NCI-H146 (cell line): ENCODE measurements at regions not wholly inside any gene's neighbourhood (a gene's known extent, or its start where the extent isn't known, plus 50 kb on each side); places are given as distances from the start of the nearest gene placed in this dataset.
A peak's percentile ranks its signal among the peaks of the same experiment; 100 is the strongest.

Experiments
- DNase-seq: peaks from one replicate; lab custom pipeline; 2025; lab: John Stamatoyannopoulos, UW

GRCh38 chr14:100467046-100467750 lies 120.0 kb downstream of the BEGAIN start:
- no peak for DNase-seq

DNA sequence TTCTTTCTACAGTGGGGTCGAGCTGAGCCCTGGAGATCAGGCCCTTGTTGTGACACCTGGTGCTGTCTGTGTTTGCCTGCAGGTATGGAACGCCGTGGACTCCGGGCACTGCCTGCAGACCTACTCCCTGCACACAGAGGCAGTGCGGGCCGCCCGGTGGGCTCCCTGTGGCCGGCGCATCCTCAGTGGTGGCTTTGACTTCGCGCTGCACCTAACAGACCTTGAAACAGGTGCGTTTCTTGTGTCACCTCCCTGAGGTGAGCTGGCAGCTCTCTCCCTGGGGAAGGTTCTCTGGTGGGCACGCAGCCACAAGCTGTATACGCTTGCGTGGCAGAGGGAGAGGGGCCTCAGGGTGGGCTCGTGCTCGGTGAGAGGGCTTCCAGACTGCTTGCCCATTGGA lies 119.3 kb downstream of the BEGAIN start:
- no peak for DNase-seq

DNA sequence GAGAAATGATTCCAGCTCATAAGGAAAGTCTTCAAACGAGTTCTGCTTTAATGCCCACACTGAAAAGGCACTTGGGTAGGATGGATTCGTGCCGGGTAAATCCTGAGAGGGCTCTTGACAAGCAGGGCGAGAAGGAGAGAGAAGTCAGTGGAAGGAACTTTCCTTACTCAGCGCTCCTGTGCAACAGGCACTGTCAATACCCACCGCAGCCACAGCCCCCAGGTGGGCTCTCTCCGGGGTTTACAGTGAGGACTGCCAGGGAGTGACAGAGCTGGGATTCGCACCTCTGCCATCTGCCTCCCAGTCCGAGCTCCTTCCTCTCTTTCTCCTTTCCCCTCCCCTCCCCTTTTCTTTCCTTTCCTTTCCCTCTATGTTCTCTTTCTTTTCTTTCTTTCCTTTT lies 118.7 kb downstream of the BEGAIN start:
- no peak for DNase-seq

GRCh38 chr14:100469632-100470522 lies 117.3 kb downstream of the BEGAIN start:
- no peak for DNase-seq

- peak; percentile 36 for DNase-seq
These were observed 116.7 kb downstream of the BEGAIN start for GRCh38 chr14:100470523-100470897.

- DNase-seq: peak; percentile 86
These were observed 115.7 kb downstream of the BEGAIN start for GRCh38 chr14:100471441-100472093.

- peak; percentile 93 for DNase-seq
These were observed 115.1 kb downstream of the BEGAIN start for GRCh38 chr14:100472094-100472455.

GRCh38 chr14:100472491-100472890 lies 114.7 kb downstream of the BEGAIN start:
- DNase-seq: no peak

DNA sequence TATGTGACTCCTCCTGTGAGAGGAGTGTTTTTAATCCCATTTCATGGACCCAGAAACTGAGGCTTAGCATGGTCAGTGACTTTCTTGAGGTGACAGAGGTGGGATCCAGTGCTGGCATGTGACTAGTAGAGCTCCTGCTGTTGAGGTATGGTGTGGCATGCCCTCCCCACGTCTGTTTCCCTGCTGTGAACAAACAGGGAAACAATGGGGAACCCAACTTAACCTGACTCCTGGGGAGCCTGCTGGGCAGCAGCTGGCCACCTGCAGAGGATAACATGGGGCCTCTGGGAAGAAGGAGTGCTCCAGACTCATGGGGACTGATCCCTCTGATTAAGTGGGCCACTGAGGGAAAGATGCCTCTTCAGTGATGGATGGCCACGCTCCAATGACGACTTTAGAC lies 114.0 kb downstream of the BEGAIN start:
- DNase-seq: peak; percentile 65

DNA sequence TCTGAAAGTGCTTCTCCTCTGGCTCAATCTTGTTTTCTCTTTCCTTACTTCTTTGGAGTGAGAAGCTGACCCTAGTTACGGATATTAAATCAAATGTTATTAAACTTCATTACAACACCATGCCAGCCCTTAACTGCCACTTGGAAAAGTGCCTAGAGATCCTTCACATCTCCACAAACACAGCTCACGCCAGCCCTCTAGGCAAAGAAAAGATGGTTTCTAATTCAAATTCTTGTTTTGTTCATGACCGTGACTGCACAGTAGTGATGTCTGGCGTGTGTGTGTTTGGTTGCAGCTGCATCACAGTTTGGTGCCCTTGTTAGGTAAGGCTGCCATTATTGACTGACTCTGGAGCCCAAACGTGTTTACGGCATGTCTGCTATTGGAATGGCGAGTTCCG lies 113.0 kb downstream of the BEGAIN start:
- peak; percentile 15 for DNase-seq

DNA sequence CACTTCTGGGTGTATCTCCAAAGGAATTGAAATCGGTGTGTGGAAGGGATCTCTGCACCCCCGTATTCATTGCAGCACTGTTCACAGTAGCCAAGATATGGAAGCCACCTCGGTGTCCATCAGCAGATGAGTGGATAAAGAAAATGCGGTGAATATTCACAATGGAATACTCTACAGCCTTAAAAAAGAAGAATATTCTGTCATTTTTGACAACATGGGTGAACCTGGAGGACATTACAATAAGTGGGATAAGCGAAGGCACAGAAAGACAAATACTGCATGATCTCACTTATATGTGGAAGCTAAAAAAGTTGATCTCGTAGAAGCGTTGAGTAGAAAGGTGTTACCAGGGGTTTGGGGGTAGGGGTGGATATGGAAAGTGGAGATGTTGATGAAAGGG lies 111.9 kb downstream of the BEGAIN start:
- DNase-seq: no peak

- peak; percentile 78 for DNase-seq
These were observed 111.0 kb downstream of the BEGAIN start for GRCh38 chr14:100476012-100476822.

GRCh38 chr14:100484531-100485267 lies 102.5 kb downstream of the BEGAIN start:
- no peak for DNase-seq

DNA sequence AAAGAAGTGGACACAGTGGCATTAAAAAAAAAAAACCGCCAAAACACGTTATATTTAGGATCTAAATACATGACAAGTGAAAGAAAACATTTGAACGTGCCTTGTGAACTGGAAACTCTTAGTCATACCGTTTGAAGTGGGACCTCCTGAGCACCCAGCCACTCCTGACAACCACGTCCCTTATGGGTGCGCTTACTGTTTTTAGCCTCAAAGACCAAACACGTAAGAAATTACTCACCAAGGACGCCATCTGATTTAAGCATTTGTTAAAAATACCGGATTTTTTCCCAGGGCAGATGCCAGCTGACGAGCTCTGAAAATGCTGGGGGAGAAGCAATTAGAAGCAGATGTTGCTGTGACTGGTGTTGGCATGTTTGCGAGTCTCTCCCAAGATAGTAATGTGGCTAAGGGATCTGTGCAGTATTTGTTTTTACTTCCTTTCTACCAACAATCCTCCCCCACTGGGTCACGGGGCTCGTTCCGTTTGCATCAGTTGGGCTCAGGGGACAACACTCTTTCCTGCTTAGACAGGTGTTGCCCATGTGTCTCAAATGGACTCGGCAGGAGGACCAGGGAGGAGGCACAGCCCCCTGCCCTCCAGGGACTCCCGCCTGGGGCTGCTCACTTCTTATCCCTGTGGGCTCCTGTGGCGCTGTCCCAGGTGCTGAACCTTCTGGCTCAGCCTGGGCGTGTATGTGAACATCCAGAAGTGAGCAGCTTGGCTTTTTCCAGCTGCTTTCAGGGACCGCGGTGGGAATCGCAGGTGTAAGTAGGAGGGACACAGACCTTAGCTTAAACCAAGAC lies 101.0 kb downstream of the BEGAIN start:
- peak; percentile 86 for DNase-seq
